Left forelimb (tissue), 1 donor: ENCODE measurements at regions not wholly inside any gene's neighbourhood (a gene's known extent, or its start where the extent isn't known, plus 50 kb on each side); places are given as distances from the start of the nearest gene placed in this dataset.

Experiments
- DNase-seq: peaks from one replicate; pipeline ENCODE4 v3.0.0-alpha.2; 2018; ENCODE audit warnings: low spot score

- no peak for DNase-seq
These were observed 414.7 kb downstream of the LRATD1 start for GRCh38 chr2:15047184-15047583.

GRCh38 chr2:15048000-15048399, 415.5 kb downstream of the LRATD1 start:
- no peak for DNase-seq

GRCh38 chr2:15049096-15049993, 416.8 kb downstream of the LRATD1 start:
- no peak for DNase-seq

- DNase-seq: no peak
These were observed 418.0 kb downstream of the LRATD1 start for GRCh38 chr2:15050483-15050882.

GRCh38 chr2:15053542-15053941, 421.0 kb downstream of the LRATD1 start:
- no peak for DNase-seq

GRCh38 chr2:15058015-15058720, 425.7 kb downstream of the LRATD1 start:
- no peak for DNase-seq

- DNase-seq: no peak
These were observed 426.2 kb downstream of the LRATD1 start for GRCh38 chr2:15058721-15059157.

- no peak for DNase-seq
These were observed 427.5 kb downstream of the LRATD1 start for GRCh38 chr2:15059870-15060512.

GRCh38 chr2:15061268-15061667, 428.8 kb downstream of the LRATD1 start:
- DNase-seq: no peak

GRCh38 chr2:15066138-15066537, 433.6 kb downstream of the LRATD1 start:
- DNase-seq: no peak

- no peak for DNase-seq
These were observed 436.6 kb downstream of the LRATD1 start for GRCh38 chr2:15069149-15069548.

GRCh38 chr2:15072836-15073235, 440.3 kb downstream of the LRATD1 start:
- no peak for DNase-seq

- no peak for DNase-seq
These were observed 441.1 kb downstream of the LRATD1 start for GRCh38 chr2:15073664-15074063.

GRCh38 chr2:15074319-15074718, 441.8 kb downstream of the LRATD1 start:
- DNase-seq: no peak

- DNase-seq: no peak
These were observed 442.5 kb downstream of the LRATD1 start for GRCh38 chr2:15074751-15075700.

GRCh38 chr2:15076668-15077067, 444.2 kb downstream of the LRATD1 start:
- no peak for DNase-seq

- no peak for DNase-seq
These were observed 448.8 kb downstream of the LRATD1 start for GRCh38 chr2:15081356-15081755.

- DNase-seq: no peak
These were observed 449.9 kb downstream of the LRATD1 start for GRCh38 chr2:15082105-15083058.

- DNase-seq: no peak
These were observed 452.4 kb downstream of the LRATD1 start for GRCh38 chr2:15084826-15085489.

- DNase-seq: no peak
These were observed 459.7 kb downstream of the LRATD1 start for GRCh38 chr2:15092181-15092580.
